ENCODE measurements at regions not wholly inside any gene's neighbourhood (a gene's known extent, or its start where the extent isn't known, plus 50 kb on each side); places are given as distances from the start of the nearest gene placed in this dataset.
A peak's percentile ranks its signal among the peaks of the same experiment; 100 is the strongest.
"Not testable (repeated sequence)": the region's sequence is repeated elsewhere in the genome, so short reads cannot be mapped to it uniquely, and the experiment has no call there.

GRCh38 chr12:75622492-75622891 lies 111.1 kb upstream of the KRR1 start:
- DNase-seq (ENCODE audit: low read depth in 2 of 2), result no peak

DNA sequence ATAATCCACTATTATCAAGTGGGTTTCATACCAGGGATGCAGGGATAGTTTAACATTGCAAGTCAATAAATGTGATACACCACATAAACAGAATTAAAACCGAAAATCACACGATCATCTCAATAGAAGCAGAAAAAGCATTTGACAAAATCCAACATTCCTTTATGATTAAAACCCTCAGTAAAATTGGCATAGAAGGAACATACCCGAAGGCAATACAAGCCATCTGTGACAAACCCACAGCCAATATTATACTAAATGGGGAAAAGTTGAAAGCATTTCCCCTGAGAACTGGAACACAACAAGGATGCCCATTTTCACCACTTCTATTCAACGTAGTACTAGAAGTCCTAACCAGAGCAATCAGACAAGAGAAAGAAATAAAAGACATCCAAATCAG lies 103.0 kb upstream of the KRR1 start:
- DNase-seq (ENCODE audit: low read depth in 2 of 2), result not testable (repeated sequence)

DNA sequence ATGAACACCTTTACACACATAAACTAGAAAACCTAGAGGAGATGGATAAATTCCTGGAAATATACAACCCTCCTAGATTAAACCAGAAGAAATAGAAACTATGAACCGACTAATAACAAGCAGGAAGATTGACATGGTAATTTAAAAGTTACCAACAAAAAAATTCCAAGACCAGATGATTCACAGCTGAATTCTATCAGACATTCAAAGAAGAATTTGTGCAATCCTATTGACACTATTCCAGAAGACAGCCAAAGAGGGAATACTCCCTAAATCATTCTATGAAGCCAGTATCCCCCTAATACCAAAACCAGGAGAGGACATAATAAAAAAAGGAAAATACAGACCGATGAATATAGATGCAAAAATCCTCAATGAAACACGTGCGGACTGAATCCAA lies 102.6 kb upstream of the KRR1 start:
- no peak for DNase-seq (ENCODE audit: low read depth in 2 of 2)

DNA sequence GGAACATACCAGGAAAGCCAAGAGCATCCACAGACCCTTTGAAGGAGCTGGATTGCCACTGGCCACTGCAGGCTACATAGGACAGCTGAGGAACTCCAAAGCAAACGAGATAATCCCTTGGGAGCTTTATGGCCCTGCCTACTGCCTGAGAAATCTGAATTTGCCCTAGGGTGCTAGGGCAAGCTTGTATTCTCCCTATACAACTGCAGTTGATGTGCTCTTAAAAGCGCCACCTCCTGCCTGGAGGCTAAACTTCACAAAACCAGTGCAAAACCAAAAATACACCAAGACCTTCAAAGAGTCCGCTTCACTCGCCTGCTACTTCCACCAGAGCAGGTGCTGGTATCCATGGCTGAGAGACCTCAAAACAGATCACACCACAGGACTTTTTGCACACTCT lies 99.6 kb upstream of the KRR1 start:
- DNase-seq (ENCODE audit: low read depth in 2 of 2), result no peak

GRCh38 chr12:75606956-75607355 lies 95.5 kb upstream of the KRR1 start:
- no peak for DNase-seq (ENCODE audit: low read depth in 2 of 2)

GRCh38 chr12:75606151-75606550 lies 94.7 kb upstream of the KRR1 start:
- DNase-seq (ENCODE audit: low read depth in 2 of 2), result peak; percentile 15 to 64

- DNase-seq (ENCODE audit: low read depth in 2 of 2), result peak in 1 of 2 donors; percentile 83
Observed at GRCh38 chr12:75603475-75603874, 92.1 kb upstream of the KRR1 start.

DNA sequence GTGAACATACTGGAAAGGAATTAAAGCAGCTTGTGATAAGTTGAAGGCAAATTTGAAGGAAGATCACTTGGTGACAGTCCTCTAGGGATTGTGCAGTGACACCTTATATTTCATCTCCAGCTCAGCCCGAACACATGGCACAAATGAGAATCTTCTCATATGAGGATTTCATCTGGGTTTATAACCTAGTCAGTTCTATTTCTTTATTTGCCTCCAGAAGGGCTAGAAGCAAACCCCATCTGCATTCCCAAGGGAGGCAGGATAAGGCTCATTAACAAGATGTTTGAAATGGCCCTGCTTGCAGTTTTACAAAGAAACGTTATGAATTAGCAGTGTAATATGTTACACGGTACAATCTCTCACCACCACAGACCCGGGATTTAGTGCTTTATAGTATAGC lies 90.7 kb upstream of the KRR1 start:
- no peak for DNase-seq (ENCODE audit: low read depth in 2 of 2)

- no peak for DNase-seq (ENCODE audit: low read depth in 2 of 2)
Observed at GRCh38 chr12:75600146-75600545, 88.7 kb upstream of the KRR1 start.

GRCh38 chr12:75599061-75599460 lies 87.7 kb upstream of the KRR1 start:
- DNase-seq (ENCODE audit: low read depth in 2 of 2), result no peak

GRCh38 chr12:75596406-75596805 lies 85.0 kb upstream of the KRR1 start:
- DNase-seq (ENCODE audit: low read depth in 2 of 2), result no peak

DNA sequence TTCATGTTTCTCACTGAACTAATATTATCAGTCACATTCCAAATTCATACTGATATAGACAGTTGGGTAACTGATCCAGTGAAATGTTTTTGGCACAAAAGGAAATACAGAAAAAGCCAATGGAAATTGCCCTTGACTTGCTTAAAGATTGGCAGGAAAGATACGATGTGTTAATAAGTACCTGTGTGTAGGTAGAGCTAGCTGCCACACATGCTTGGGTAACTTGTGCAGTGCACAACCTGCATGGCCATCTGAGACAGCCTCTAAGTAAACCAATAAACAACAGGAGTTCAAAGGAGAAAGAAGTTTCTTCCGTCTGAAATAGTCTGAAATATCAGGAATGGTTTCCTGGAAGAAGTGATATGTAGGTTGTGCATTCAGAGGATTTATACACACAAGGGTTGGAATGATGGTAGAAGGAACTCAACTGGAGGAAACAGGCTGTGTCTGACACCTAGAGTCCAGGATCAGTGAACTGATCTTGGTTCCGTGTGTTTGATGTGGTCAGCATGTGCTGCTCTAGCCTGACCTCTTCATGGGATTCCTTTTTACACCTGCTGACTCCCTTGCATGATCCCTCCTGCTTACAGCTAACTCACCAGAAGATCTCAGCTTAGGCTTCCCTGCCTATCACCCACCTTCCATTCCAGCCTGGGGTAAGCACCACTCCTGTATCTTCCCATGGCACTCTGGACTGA lies 81.4 kb upstream of the KRR1 start:
- DNase-seq (ENCODE audit: low read depth in 2 of 2), result no peak

- no peak for DNase-seq (ENCODE audit: low read depth in 2 of 2)
Observed at GRCh38 chr12:75592086-75592485, 80.7 kb upstream of the KRR1 start.

GRCh38 chr12:75591628-75592027 lies 80.2 kb upstream of the KRR1 start:
- peak in 1 of 2 donors; percentile 16 for DNase-seq (ENCODE audit: low read depth in 2 of 2)

- DNase-seq (ENCODE audit: low read depth in 2 of 2), result no peak
Observed at GRCh38 chr12:75589801-75590200, 78.4 kb upstream of the KRR1 start.

DNA sequence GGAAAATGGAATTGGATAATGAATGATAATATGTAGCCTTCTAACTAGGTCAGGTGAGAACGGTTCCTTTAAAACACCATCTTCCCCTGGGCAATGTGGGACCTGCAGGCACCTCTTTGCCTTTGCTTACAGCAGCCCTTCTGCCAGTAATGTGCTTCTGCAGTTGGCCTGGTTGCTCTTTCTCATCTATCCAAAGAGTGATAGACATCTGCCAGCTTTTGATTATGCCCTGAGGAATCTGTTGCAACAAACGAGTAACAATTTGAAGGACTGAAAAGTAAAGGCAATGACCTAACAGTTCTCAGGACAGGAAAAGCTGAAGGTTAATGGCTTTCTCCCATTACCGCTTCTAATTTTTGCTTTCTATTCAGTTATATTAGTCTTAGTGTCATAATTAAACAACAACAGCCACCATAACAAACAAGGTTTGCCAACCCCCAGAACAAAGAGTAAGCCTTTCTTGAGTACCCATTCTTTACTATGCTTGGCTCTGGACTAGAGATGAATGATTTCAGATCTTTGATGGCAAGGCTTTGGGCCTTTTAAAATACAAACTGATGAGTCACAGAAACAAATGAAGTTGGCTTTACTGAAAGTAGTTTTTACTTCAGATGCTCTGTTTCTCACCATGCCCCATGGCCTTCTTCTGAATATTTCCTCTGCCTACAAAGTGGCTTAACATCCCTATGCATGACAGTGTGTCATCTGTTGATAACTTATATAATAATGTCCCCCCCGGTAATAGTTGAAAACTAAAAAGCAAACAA lies 76.1 kb upstream of the KRR1 start:
- no peak for DNase-seq (ENCODE audit: low read depth in 2 of 2)

- peak; percentile 75 to 77 for DNase-seq (ENCODE audit: low read depth in 2 of 2)
Observed at GRCh38 chr12:75585330-75585729, 73.9 kb upstream of the KRR1 start.

GRCh38 chr12:75583355-75583754 lies 71.9 kb upstream of the KRR1 start:
- DNase-seq (ENCODE audit: low read depth in 2 of 2), result no peak

DNA sequence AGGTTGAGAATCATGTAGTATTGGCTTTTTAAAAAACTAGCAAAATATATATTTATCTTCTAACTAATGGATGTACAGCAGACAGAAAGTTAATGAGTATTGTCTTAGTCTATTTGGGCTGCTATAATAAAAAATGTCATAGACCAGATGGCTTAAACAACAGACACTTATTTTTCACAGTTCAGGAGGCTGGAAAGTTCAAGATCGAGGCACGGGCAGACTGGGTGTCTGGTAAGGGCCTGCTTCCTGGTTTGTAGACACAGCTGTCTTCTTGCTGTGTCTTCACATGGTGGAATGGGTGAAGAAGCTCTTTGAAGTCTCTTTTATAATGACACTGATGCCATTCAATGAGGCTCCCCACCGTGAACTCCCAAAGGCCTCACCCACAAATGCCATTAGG lies 70.1 kb upstream of the KRR1 start:
- no peak for DNase-seq (ENCODE audit: low read depth in 2 of 2)

GRCh38 chr12:75579552-75579951 lies 68.1 kb upstream of the KRR1 start:
- DNase-seq (ENCODE audit: low read depth in 2 of 2), result no peak

- no peak for DNase-seq (ENCODE audit: low read depth in 2 of 2)
Observed at GRCh38 chr12:75578546-75578945, 67.1 kb upstream of the KRR1 start.

GRCh38 chr12:75577812-75578211 lies 66.4 kb upstream of the KRR1 start:
- no peak for DNase-seq (ENCODE audit: low read depth in 2 of 2)

DNA sequence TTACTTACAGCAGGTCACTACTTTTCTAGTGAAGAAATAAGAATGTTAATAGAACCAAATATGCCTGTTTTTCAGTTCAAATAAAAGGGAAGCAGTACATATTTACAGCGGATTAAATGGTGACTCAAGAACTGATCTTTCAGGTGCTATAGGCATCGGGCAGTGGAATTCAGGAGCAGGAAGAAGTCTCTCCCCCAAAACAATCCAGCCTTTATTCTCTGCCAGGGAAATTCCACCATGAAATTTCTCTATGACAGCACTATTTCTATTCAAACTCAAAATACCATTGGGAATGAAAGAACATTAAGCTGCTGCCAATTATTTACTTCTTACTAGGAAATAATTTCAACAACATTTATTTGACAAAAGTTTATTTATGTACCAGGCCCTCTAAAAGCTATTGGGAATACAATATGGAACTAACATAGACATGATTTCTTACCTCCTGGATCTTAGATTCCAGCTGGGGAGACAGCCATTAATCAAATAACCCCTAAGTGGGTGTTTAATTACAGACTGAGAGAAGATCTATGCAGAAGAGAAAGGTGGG lies 60.3 kb upstream of the KRR1 start:
- peak; percentile 30 to 50 for DNase-seq (ENCODE audit: low read depth in 2 of 2)
